HEK293 (cell line): ENCODE measurements at regions not wholly inside any gene's neighbourhood (a gene's known extent, or its start where the extent isn't known, plus 50 kb on each side); places are given as distances from the start of the nearest gene placed in this dataset.

ENCODE experiments used
- TCF7L2 ChIP-seq: IDR thresholded peaks from 2 replicates; pipeline ENCODE4 v1.6.1; 2011; ENCODE audit warnings: low read depth, mild to moderate bottlenecking, inconsistent platforms, low read length, moderate library complexity, borderline replicate concordance
- YY1 ChIP-seq: fragments of 450-650 bp; formaldehyde crosslinking; IDR thresholded peaks from 2 replicates; pipeline ENCODE4 v1.5.1; 2018; ENCODE audit warnings: missing biosample characterization, missing genetic modification characterization
- ZNF707 ChIP-seq: fragments of 450-650 bp; formaldehyde crosslinking; IDR thresholded peaks from 2 replicates; pipeline ENCODE4 v1.5.1; 2016; ENCODE audit warnings: missing biosample characterization, missing genetic modification characterization
- TF ChIP-seq, protein P1 (sequence below): fragments of 450-650 bp; formaldehyde crosslinking; IDR thresholded peaks from 2 replicates; pipeline ENCODE4 v1.5.1; 2016; ENCODE audit warnings: missing biosample characterization, missing genetic modification characterization
- TF ChIP-seq, protein P2 (sequence below): fragments of 450-650 bp; formaldehyde crosslinking; IDR thresholded peaks from 2 replicates; pipeline ENCODE4 v1.5.1; 2016; ENCODE audit warnings: missing biosample characterization, missing genetic modification characterization, low read depth

DNA sequence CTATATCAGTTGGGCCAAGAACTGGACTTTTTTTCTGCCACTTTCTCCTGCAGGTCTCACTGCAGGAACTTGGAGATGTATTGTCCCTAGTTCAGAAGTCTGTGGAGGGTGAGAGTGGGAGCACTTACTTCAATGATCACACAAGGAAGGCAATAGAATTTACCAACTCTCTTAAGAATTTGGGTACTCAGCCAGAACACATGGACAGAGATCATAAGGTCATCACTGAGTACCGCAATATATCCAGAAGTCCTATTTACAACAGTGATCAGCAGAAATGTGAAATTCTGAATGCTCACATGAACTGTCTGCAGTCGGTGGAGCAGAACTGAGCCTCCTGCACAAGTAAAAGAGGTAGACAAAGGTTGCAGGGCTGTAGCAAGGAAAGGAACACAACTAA is 101.0 kb downstream of the FAM114A2 start:
- TF ChIP-seq, protein P1, sequence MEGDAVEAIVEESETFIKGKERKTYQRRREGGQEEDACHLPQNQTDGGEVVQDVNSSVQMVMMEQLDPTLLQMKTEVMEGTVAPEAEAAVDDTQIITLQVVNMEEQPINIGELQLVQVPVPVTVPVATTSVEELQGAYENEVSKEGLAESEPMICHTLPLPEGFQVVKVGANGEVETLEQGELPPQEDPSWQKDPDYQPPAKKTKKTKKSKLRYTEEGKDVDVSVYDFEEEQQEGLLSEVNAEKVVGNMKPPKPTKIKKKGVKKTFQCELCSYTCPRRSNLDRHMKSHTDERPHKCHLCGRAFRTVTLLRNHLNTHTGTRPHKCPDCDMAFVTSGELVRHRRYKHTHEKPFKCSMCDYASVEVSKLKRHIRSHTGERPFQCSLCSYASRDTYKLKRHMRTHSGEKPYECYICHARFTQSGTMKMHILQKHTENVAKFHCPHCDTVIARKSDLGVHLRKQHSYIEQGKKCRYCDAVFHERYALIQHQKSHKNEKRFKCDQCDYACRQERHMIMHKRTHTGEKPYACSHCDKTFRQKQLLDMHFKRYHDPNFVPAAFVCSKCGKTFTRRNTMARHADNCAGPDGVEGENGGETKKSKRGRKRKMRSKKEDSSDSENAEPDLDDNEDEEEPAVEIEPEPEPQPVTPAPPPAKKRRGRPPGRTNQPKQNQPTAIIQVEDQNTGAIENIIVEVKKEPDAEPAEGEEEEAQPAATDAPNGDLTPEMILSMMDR (tag by site-specific recombination) = no peak
- TF ChIP-seq TCF7L2 (no peak), ZNF707 (tag by site-specific recombination) (no peak), YY1 (tag by site-specific recombination) (no peak)
- TF ChIP-seq, protein P2, sequence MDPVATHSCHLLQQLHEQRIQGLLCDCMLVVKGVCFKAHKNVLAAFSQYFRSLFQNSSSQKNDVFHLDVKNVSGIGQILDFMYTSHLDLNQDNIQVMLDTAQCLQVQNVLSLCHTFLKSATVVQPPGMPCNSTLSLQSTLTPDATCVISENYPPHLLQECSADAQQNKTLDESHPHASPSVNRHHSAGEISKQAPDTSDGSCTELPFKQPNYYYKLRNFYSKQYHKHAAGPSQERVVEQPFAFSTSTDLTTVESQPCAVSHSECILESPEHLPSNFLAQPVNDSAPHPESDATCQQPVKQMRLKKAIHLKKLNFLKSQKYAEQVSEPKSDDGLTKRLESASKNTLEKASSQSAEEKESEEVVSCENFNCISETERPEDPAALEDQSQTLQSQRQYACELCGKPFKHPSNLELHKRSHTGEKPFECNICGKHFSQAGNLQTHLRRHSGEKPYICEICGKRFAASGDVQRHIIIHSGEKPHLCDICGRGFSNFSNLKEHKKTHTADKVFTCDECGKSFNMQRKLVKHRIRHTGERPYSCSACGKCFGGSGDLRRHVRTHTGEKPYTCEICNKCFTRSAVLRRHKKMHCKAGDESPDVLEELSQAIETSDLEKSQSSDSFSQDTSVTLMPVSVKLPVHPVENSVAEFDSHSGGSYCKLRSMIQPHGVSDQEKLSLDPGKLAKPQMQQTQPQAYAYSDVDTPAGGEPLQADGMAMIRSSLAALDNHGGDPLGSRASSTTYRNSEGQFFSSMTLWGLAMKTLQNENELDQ = no peak
